Suprapubic skin (tissue), 4 donors: ENCODE measurements at regions not wholly inside any gene's neighbourhood (a gene's known extent, or its start where the extent isn't known, plus 50 kb on each side); places are given as distances from the start of the nearest gene placed in this dataset.

Experiments used
- DNase-seq, 2 donors: peaks; one replicate each; pipeline ENCODE4 v3.0.0-alpha.2; 2019; ENCODE audit warnings: low spot score in 2 of 2
- H3K27ac ChIP-seq: fragments of 200-600 bp; sonication (generic); one replicate; pipeline ENCODE4 v1.5.1; 2019
- H3K27me3 ChIP-seq: fragments of 200-600 bp; sonication (generic); one replicate; pipeline ENCODE4 v1.5.1; 2019
- H3K36me3 ChIP-seq: fragments of 200-600 bp; sonication (generic); one replicate; pipeline ENCODE4 v1.5.1; 2019
- H3K4me1 ChIP-seq: fragments of 200-600 bp; sonication (generic); one replicate; pipeline ENCODE4 v1.5.1; 2019
- H3K4me3 ChIP-seq: fragments of 200-600 bp; sonication (generic); one replicate; pipeline ENCODE4 v1.5.1; 2019; ENCODE audit warnings: mild to moderate bottlenecking
- H3K9me3 ChIP-seq: fragments of 200-600 bp; sonication (generic); one replicate; pipeline ENCODE4 v1.5.1; 2019
- EP300 ChIP-seq: sonication (generic); formaldehyde crosslinking; IDR thresholded peaks from one replicate; pipeline ENCODE4 v1.6.1; 2017; ENCODE audit warnings: antibody characterized with exemption
- POLR2A ChIP-seq, 2 donors: fragments of 450-650 bp; IDR thresholded peaks; one replicate each; pipeline ENCODE4 v1.6.1; 2017; ENCODE audit warnings: antibody characterized with exemption in 2 of 2, mild to moderate bottlenecking in 2 of 2, moderate library complexity in 2 of 2
- POLR2AphosphoS5 ChIP-seq, 3 donors: sonication (generic); formaldehyde crosslinking; IDR thresholded peaks; one replicate each; pipeline ENCODE4 v1.6.1; 2017; ENCODE audit warnings: antibody characterized with exemption in 3 of 3
- WGBS: methylation state at CpG from one replicate; pipeline ENCODE4 v1.1.5; 2018; 5-methylcytosine and 5-hydroxymethylcytosine counted together
- TF ChIP-seq, protein P1 (sequence below), 2 donors: fragments of 200-600 bp in 1 of 2; fragments of 450-650 bp in 1 of 2; sonication (generic) in 1 of 2; IDR thresholded peaks; one replicate each; pipeline ENCODE4 v1.5.1; 2016 to 2019; ENCODE audit warnings: antibody characterized with exemption in 2 of 2, mild to moderate bottlenecking in 1 of 2, moderate library complexity in 1 of 2

DNA sequence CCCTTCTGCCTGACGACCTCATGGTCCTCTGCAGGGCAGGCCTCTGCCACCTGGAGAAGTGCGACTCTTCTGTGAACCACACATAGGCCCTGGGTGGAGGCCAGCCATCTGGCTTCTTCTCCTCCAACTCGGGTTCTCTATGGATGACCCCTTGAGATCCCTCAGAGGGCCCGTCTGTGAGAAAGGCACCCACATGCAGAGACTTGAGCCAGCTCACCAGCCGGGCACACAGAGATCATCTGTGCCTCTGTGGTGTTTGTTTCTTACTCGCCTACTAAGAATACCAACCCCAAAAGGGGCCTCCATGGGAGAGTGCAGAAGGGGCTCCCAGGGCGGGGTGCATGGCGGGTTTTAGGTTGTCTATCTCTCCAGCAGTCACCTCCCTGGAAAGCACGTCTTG lies 176.5 kb upstream of the SALL3 start:
- peaks cover 7% of the 10 kb centered on the region for H3K27me3 ChIP-seq
- DNase-seq: no peak
- no peaks in the 10 kb centered on the region for H3K4me1 ChIP-seq
- no peak overlapping the region for H3K27ac ChIP-seq
- H3K9me3 ChIP-seq: no peaks in the 10 kb centered on the region
- 80% methylated on average over 9 of the region's 9 CpGs for WGBS
- TF ChIP-seq EP300 (no peak), POLR2AphosphoS5 (IDR thresholded peaks at IDR 0.05) (no peak), POLR2A (IDR thresholded peaks at IDR 0.05) (no peak)
- TF ChIP-seq, protein P1, sequence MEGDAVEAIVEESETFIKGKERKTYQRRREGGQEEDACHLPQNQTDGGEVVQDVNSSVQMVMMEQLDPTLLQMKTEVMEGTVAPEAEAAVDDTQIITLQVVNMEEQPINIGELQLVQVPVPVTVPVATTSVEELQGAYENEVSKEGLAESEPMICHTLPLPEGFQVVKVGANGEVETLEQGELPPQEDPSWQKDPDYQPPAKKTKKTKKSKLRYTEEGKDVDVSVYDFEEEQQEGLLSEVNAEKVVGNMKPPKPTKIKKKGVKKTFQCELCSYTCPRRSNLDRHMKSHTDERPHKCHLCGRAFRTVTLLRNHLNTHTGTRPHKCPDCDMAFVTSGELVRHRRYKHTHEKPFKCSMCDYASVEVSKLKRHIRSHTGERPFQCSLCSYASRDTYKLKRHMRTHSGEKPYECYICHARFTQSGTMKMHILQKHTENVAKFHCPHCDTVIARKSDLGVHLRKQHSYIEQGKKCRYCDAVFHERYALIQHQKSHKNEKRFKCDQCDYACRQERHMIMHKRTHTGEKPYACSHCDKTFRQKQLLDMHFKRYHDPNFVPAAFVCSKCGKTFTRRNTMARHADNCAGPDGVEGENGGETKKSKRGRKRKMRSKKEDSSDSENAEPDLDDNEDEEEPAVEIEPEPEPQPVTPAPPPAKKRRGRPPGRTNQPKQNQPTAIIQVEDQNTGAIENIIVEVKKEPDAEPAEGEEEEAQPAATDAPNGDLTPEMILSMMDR (IDR thresholded peaks at IDR 0.05): no peak
- H3K4me3 ChIP-seq: no peak overlapping the region
- H3K36me3 ChIP-seq: no peaks in the 10 kb centered on the region

DNA sequence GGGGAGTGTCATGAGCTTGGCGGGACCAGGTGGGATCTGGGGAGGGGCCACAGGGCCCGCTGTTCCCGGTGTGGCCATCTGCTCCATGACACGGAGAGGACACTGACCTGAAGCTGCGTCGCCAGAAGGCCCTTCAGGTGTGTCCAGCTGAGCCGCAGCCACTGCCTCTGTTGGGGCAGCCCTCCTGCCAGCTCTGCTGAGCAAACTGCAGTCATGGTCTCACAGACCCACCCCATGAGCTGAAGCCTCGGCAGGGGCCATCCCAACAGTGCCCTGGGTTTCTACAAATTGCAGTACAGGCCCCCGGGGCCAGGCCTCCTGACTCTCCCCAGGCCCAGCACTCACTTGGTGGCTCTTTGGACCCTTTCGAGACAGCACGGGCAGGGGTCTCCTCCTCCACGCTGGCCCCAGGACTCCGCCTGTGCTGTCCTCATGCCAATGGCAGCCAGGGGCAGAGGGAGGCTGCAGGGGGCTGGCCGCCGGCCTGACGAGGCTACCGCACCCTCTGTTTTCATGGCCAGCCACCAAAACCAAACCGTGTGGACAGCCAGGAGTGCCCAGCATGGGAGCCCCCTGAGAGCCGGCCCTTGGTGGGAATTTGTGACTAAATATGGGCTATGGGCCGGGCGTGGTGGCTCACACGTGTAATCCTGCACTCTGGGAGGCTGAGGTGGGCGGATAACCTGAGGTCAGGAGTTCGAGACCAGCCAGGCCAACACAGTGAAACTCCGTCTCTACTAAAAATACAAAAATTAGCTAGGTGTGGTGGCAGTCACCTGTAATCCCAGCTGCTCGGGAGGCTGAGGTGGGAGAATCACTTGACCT lies 175.2 kb upstream of the SALL3 start:
- H3K4me3 ChIP-seq: no peak overlapping the region
- WGBS: 92% methylated on average over 14 of the region's 26 CpGs
- no peaks in the 10 kb centered on the region for H3K4me1 ChIP-seq
- TF ChIP-seq POLR2AphosphoS5 (IDR thresholded peaks at IDR 0.05) (no peak), EP300 (no peak), POLR2A (IDR thresholded peaks at IDR 0.05) (no peak)
- TF ChIP-seq, protein P1 (IDR thresholded peaks at IDR 0.05): no peak
- no peaks in the 10 kb centered on the region for H3K36me3 ChIP-seq
- H3K9me3 ChIP-seq: no peaks in the 10 kb centered on the region
- H3K27ac ChIP-seq: no peak overlapping the region
- no peak for DNase-seq
- H3K27me3 ChIP-seq: peaks cover 7% of the 10 kb centered on the region

DNA sequence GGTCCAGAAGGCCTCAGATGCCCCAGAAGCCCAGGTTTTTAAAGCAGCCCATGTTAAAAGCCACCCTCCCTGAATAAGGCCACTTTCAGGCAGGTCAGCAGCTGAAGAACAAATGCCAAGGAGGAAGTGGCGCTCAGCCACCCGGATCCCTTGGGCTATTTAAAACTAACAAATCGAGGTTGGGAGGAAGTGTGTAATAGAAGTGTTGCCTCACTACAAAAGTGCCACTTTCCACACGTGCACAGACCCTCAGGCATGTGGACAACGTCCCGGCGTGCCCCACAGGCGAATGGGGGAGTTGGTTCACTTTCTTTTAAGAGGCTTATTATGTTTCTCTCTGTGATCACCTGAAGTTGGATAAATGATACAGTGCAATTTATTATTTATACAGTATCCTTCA lies 173.8 kb upstream of the SALL3 start:
- TF ChIP-seq POLR2A (IDR thresholded peaks at IDR 0.05) (no peak), EP300 (no peak), POLR2AphosphoS5 (IDR thresholded peaks at IDR 0.05) (no peak)
- TF ChIP-seq, protein P1 (IDR thresholded peaks at IDR 0.05): no peak
- no peaks in the 10 kb centered on the region for H3K4me1 ChIP-seq
- peaks cover 7% of the 10 kb centered on the region for H3K27me3 ChIP-seq
- no peaks in the 10 kb centered on the region for H3K36me3 ChIP-seq
- DNase-seq: no peak
- WGBS: 72% methylated on average over 8 of the region's 8 CpGs
- no peak overlapping the region for H3K4me3 ChIP-seq
- H3K9me3 ChIP-seq: no peaks in the 10 kb centered on the region
- no peak overlapping the region for H3K27ac ChIP-seq

DNA sequence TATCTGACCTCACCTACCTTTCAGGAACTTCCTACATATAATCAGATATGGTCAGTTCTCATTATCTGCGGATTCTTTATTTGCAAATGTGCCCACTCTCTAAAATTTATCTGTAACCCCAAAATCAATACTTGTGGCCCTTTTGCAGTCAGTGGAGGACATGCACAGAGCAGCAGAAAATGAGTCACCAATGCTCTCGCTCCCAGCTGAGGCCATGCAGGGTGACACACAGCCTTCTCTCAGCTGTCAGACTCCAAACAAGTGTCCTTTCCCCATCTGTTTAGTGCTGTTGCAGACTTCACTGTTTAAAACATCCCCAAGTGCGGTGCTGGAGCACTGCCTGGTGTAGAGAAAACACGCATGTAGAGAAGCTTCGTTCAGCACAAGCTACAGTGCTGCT lies 171.9 kb upstream of the SALL3 start:
- TF ChIP-seq EP300: no peak
- TF ChIP-seq POLR2AphosphoS5 (IDR thresholded peaks at IDR 0.05): no peak
- TF ChIP-seq POLR2A (IDR thresholded peaks at IDR 0.05): no peak
- TF ChIP-seq, protein P1 (IDR thresholded peaks at IDR 0.05): no peak
- no peaks in the 10 kb centered on the region for H3K4me1 ChIP-seq
- no peak for DNase-seq
- WGBS: 97% methylated on average over 5 of the region's 5 CpGs
- no peaks in the 10 kb centered on the region for H3K36me3 ChIP-seq
- H3K9me3 ChIP-seq: no peaks in the 10 kb centered on the region
- H3K27me3 ChIP-seq: peaks cover 11% of the 10 kb centered on the region
- no peak overlapping the region for H3K4me3 ChIP-seq
- H3K27ac ChIP-seq: no peak overlapping the region

DNA sequence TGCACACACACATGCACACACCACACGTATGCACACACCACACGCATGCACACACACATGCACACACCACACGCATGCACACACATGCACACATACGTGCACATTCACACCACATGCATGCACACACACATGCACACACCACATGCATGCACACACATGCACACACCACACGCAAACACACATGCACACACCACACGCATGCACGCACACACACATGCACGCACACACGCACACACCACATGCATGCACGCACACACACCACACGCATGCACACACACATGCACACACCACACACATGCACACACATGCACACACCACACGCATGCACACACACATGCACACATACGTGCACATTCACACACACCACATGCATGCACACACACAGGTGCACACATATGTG lies 169.8 kb upstream of the SALL3 start:
- DNase-seq: no peak
- peaks cover 2% of the 10 kb centered on the region for H3K4me1 ChIP-seq
- no peaks in the 10 kb centered on the region for H3K9me3 ChIP-seq
- no peak overlapping the region for H3K4me3 ChIP-seq
- no peak overlapping the region for H3K27ac ChIP-seq
- peaks cover 30% of the 10 kb centered on the region for H3K27me3 ChIP-seq
- 94% methylated on average over 13 of the region's 13 CpGs for WGBS
- H3K36me3 ChIP-seq: no peaks in the 10 kb centered on the region
- TF ChIP-seq, protein P1 (IDR thresholded peaks at IDR 0.05): no peak
- TF ChIP-seq EP300 (no peak), POLR2AphosphoS5 (IDR thresholded peaks at IDR 0.05) (no peak), POLR2A (IDR thresholded peaks at IDR 0.05) (no peak)
